Liver (tissue), 3 donors: ENCODE measurements at regions not wholly inside any gene's neighbourhood (a gene's known extent, or its start where the extent isn't known, plus 50 kb on each side); places are given as distances from the start of the nearest gene placed in this dataset.

Experiments
- EGR1 ChIP-seq, 2 donors: IDR thresholded peaks; 2 replicates each; pipeline ENCODE4 v1.6.1; 2016 to 2018; ENCODE audit warnings: antibody characterized with exemption in 2 of 2, low read depth in 2 of 2
- FOXA1 ChIP-seq: IDR thresholded peaks from 2 replicates; pipeline ENCODE4 v1.6.1; 2016; ENCODE audit warnings: antibody characterized with exemption
- GABPA ChIP-seq, 2 donors: IDR thresholded peaks in 1 of 2; conservative IDR thresholded peaks in 1 of 2; 2 replicates each; pipeline ENCODE4 v1.6.1; 2016; ENCODE audit warnings: antibody characterized with exemption in 2 of 2, mild to moderate bottlenecking in 1 of 2, moderate library complexity in 1 of 2
- JUND ChIP-seq, 2 donors: IDR thresholded peaks; 2 replicates each; pipeline ENCODE4 v1.6.1; 2016; ENCODE audit warnings: antibody characterized with exemption in 2 of 2
- NR2F2 ChIP-seq: IDR thresholded peaks from 2 replicates; pipeline ENCODE4 v1.6.1; 2016; ENCODE audit warnings: antibody characterized with exemption
- RAD21 ChIP-seq, 2 donors: IDR thresholded peaks; 2 replicates each; pipeline ENCODE4 v1.6.1; 2016; ENCODE audit warnings: antibody characterized with exemption in 2 of 2, mild to moderate bottlenecking in 2 of 2
- RXRA ChIP-seq, 2 donors: IDR thresholded peaks; 2 replicates each; pipeline ENCODE4 v1.6.1; 2017 to 2018; ENCODE audit warnings: antibody characterized with exemption in 2 of 2, mild to moderate bottlenecking in 1 of 2
- SP1 ChIP-seq: IDR thresholded peaks from 2 replicates; pipeline ENCODE4 v1.6.1; 2018; ENCODE audit warnings: antibody characterized with exemption, mild to moderate bottlenecking
- TAF1 ChIP-seq: conservative IDR thresholded peaks from 2 replicates; pipeline ENCODE4 v1.6.1; 2016; ENCODE audit warnings: antibody characterized with exemption, mild to moderate bottlenecking
- YY1 ChIP-seq: IDR thresholded peaks from 2 replicates; pipeline ENCODE4 v1.6.1; 2016; ENCODE audit warnings: antibody characterized with exemption, mild to moderate bottlenecking
- TF ChIP-seq, protein P1 (sequence below): fragments of 150-350 bp; IDR thresholded peaks from 2 replicates; pipeline ENCODE4 v1.5.1; 2017; ENCODE audit warnings: improper control_type of control experiment, low read depth, low read length; ENCODE audit not compliant: missing input control
- TF ChIP-seq, protein P2 (sequence below): IDR thresholded peaks from 2 replicates; pipeline ENCODE4 v1.6.1; 2016; ENCODE audit warnings: antibody characterized with exemption, mild to moderate bottlenecking
- TF ChIP-seq, protein P3 (sequence below): IDR thresholded peaks from 2 replicates; pipeline ENCODE4 v1.6.1; 2016; ENCODE audit warnings: antibody characterized with exemption
- TF ChIP-seq, protein P4 (sequence below): IDR thresholded peaks from 2 replicates; pipeline ENCODE4 v1.6.1; 2016; ENCODE audit warnings: antibody characterized with exemption
- donor health status: healthy.
- donor health status: healthy.

DNA sequence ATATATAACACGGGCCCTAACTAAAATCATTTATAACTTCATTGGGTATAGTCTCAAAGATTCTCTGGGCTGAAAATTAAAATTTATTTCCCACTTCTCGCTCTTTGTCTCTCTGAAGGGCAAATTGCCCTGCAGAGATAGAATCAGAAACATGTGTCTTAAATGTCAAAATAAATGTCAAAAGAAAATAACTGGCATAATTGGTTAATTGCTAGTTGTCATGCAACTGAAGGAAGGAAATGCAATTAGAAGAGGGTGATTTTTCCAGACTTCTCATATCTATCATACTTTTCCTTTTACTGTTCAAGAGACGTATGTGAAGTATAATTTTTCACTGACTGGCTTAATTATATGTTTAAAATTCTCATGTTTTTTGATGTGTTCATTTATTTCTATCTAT is 80.3 kb upstream of the HMGCLL1 start:
- TF ChIP-seq, protein P1, sequence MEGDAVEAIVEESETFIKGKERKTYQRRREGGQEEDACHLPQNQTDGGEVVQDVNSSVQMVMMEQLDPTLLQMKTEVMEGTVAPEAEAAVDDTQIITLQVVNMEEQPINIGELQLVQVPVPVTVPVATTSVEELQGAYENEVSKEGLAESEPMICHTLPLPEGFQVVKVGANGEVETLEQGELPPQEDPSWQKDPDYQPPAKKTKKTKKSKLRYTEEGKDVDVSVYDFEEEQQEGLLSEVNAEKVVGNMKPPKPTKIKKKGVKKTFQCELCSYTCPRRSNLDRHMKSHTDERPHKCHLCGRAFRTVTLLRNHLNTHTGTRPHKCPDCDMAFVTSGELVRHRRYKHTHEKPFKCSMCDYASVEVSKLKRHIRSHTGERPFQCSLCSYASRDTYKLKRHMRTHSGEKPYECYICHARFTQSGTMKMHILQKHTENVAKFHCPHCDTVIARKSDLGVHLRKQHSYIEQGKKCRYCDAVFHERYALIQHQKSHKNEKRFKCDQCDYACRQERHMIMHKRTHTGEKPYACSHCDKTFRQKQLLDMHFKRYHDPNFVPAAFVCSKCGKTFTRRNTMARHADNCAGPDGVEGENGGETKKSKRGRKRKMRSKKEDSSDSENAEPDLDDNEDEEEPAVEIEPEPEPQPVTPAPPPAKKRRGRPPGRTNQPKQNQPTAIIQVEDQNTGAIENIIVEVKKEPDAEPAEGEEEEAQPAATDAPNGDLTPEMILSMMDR, result no peak
- TF ChIP-seq TAF1 (no peak), RAD21 (IDR thresholded peaks at IDR 0.05) (no peak), FOXA1 (no peak), YY1 (no peak), SP1 (no peak), EGR1 (IDR thresholded peaks at IDR 0.05; ENCODE audit: low read depth in 2 of 2) (no peak), NR2F2 (no peak), JUND (IDR thresholded peaks at IDR 0.05) (no peak), RXRA (IDR thresholded peaks at IDR 0.05) (no peak), GABPA (IDR thresholded peaks at IDR 0.05 in 1 of 2, conservative IDR thresholded peaks at IDR 0.05 in 1 of 2) (no peak)
- TF ChIP-seq, protein P2, sequence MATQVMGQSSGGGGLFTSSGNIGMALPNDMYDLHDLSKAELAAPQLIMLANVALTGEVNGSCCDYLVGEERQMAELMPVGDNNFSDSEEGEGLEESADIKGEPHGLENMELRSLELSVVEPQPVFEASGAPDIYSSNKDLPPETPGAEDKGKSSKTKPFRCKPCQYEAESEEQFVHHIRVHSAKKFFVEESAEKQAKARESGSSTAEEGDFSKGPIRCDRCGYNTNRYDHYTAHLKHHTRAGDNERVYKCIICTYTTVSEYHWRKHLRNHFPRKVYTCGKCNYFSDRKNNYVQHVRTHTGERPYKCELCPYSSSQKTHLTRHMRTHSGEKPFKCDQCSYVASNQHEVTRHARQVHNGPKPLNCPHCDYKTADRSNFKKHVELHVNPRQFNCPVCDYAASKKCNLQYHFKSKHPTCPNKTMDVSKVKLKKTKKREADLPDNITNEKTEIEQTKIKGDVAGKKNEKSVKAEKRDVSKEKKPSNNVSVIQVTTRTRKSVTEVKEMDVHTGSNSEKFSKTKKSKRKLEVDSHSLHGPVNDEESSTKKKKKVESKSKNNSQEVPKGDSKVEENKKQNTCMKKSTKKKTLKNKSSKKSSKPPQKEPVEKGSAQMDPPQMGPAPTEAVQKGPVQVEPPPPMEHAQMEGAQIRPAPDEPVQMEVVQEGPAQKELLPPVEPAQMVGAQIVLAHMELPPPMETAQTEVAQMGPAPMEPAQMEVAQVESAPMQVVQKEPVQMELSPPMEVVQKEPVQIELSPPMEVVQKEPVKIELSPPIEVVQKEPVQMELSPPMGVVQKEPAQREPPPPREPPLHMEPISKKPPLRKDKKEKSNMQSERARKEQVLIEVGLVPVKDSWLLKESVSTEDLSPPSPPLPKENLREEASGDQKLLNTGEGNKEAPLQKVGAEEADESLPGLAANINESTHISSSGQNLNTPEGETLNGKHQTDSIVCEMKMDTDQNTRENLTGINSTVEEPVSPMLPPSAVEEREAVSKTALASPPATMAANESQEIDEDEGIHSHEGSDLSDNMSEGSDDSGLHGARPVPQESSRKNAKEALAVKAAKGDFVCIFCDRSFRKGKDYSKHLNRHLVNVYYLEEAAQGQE, result no peak
- TF ChIP-seq, protein P3, sequence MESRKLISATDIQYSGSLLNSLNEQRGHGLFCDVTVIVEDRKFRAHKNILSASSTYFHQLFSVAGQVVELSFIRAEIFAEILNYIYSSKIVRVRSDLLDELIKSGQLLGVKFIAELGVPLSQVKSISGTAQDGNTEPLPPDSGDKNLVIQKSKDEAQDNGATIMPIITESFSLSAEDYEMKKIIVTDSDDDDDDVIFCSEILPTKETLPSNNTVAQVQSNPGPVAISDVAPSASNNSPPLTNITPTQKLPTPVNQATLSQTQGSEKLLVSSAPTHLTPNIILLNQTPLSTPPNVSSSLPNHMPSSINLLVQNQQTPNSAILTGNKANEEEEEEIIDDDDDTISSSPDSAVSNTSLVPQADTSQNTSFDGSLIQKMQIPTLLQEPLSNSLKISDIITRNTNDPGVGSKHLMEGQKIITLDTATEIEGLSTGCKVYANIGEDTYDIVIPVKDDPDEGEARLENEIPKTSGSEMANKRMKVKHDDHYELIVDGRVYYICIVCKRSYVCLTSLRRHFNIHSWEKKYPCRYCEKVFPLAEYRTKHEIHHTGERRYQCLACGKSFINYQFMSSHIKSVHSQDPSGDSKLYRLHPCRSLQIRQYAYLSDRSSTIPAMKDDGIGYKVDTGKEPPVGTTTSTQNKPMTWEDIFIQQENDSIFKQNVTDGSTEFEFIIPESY, result no peak
- TF ChIP-seq, protein P4, sequence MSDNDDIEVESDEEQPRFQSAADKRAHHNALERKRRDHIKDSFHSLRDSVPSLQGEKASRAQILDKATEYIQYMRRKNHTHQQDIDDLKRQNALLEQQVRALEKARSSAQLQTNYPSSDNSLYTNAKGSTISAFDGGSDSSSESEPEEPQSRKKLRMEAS, result no peak
